ENCODE measurements at regions not wholly inside any gene's neighbourhood (a gene's known extent, or its start where the extent isn't known, plus 50 kb on each side); places are given as distances from the start of the nearest gene placed in this dataset.

GRCh38 chr22:44574057-44574639 lies 76.1 kb upstream of the RTL6 start:
- no peak overlapping the region; a peak in 1 of 4 replicates for H3K27ac ChIP-seq (ENCODE audit: low read depth in 2 of 2, low read length in 1 of 2)
- H3F3A ChIP-seq (replicated peaks; ENCODE audit: insufficient read depth), result no peaks in the 10 kb centered on the region
- no peaks in the 10 kb centered on the region for H3K79me2 ChIP-seq (ENCODE audit: insufficient read depth)
- no peak overlapping the region for H3K9ac ChIP-seq
- ChIA-PET CTCF (interaction anchor here (0.9 to 1.6 kb wide), 2 partner anchors 52 to 581 kb away, joined by 3 to 7 read pairs; no protein-coding TSS in a partner anchor), POLR2A (no interaction called here)
- H3K4me2 ChIP-seq, result no peak overlapping the region; the same call in 1 of the 2 replicates
- H2AFZ ChIP-seq (ENCODE audit: low read depth), result no peak overlapping the region
- no peak overlapping the region for H3K4me3 ChIP-seq (ENCODE audit: low read depth in 2 of 2, low read length in 1 of 2)
- WGBS (ENCODE audit: low lambda C conversion rate), result 49% methylated on average over 10 of the region's 10 CpGs
- DNase-seq, result no peak
- H3K9me3 ChIP-seq, result no peaks in the 10 kb centered on the region
- H3K4me1 ChIP-seq (ENCODE audit: control insufficient read depth in 1 of 2, insufficient read depth in 2 of 2, low read depth in 1 of 2, low read length in 1 of 2), result peaks cover 0 to 15% of the 10 kb centered on the region in 2 experiments; a peak in 1 of 4 replicates
- no peaks in the 10 kb centered on the region for H4K20me1 ChIP-seq (ENCODE audit: insufficient read depth)
- H3K36me3 ChIP-seq (replicated peaks in 1 of 2; ENCODE audit: control insufficient read depth in 1 of 2, insufficient read depth in 2 of 2, low read length in 1 of 2), result no peaks in the 10 kb centered on the region
- H3K27me3 ChIP-seq (ENCODE audit: insufficient read depth), result no peaks in the 10 kb centered on the region
- H3K9me2 ChIP-seq, result no peaks in the 10 kb centered on the region
- TF ChIP-seq FOXJ3 (CRISPR knock-in tag; IDR thresholded peaks at IDR 0.05) (no peak), SIN3A (IDR thresholded peaks at IDR 0.05; ENCODE audit: borderline replicate concordance, low read depth, low read length) (no peak), CTCF (IDR thresholded peaks at IDR 0.05) (no peak), RXRA (IDR thresholded peaks at IDR 0.05; ENCODE audit: borderline replicate concordance, low read depth) (peak; percentile 78), RCOR1 (IDR thresholded peaks at IDR 0.05; ENCODE audit: low read length) (no peak), POLR2AphosphoS5 (IDR thresholded peaks at IDR 0.05; ENCODE audit: low read depth, low read length) (no peak), GATA2 (CRISPR knock-in tag; IDR thresholded peaks at IDR 0.05) (no peak), MXI1 (IDR thresholded peaks at IDR 0.05; ENCODE audit: low read depth, low read length) (no peak), TCF12 (IDR thresholded peaks at IDR 0.05) (0 out of 2 replicates have a peak, but pooled peaks have one; percentile 18), FOXM1 (IDR thresholded peaks at IDR 0.05; ENCODE audit: low read depth) (no peak), ZBTB33 (IDR thresholded peaks at IDR 0.05; ENCODE audit: borderline replicate concordance, low read depth) (no peak), TEAD4 (IDR thresholded peaks at IDR 0.05; ENCODE audit: borderline replicate concordance, insufficient read depth) (peak; percentile 20; the same call in 1 of the 2 replicates), ELF1 (IDR thresholded peaks at IDR 0.05) (no peak), YY1 (IDR thresholded peaks at IDR 0.05; ENCODE audit: low read depth) (no peak), REST (IDR thresholded peaks at IDR 0.05; ENCODE audit: low read depth, low read length) (no peak), FOSL2 (IDR thresholded peaks at IDR 0.05; ENCODE audit: borderline replicate concordance, low read depth) (peak; percentile 83), RFX5 (IDR thresholded peaks at IDR 0.05; ENCODE audit: low read length) (no peak), JUND (IDR thresholded peaks at IDR 0.05) (peak; percentile 75), USF2 (IDR thresholded peaks at IDR 0.05; ENCODE audit: borderline replicate concordance, low read depth, low read length) (no peak), PBX3 (IDR thresholded peaks at IDR 0.05) (no peak), RAD21 (IDR thresholded peaks at IDR 0.05; ENCODE audit: low read length) (no peak), IRF3 (IDR thresholded peaks at IDR 0.05; ENCODE audit: low read depth, low read length) (no peak), MEF2A (IDR thresholded peaks at IDR 0.05; ENCODE audit: borderline replicate concordance, low read depth) (no peak), CHD2 (IDR thresholded peaks at IDR 0.05; ENCODE audit: low read length, partially characterized antibody) (no peak)
